ENCODE measurements at regions not wholly inside any gene's neighbourhood (a gene's known extent, or its start where the extent isn't known, plus 50 kb on each side); places are given as distances from the start of the nearest gene placed in this dataset.

DNA sequence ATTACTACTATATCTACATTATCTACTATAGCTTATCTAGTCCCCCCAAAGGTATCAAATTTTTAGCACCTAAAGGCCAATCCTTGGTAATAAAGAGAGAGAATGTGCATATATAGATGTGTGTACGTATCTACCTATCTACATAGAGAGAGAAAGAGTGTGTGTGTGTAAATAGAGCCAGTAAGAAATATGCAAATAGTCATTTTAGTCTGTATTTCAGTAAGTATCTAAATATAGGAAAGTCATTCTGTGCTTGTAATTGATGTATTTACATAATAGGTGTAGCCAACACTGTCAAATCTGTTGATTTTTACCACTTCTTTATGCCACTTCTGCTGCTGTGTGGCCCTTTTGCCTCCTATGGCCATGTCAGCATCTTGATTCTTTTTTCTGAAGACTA, 284.5 kb upstream of the TFPI start:
- Mint-ChIP-seq H3K4me1 (no peaks in the 10 kb centered on the region), H3K27me3 (no peaks in the 10 kb centered on the region), H3K27ac (no peak overlapping the region), H3K36me3 (ENCODE audit: low read depth) (no peaks in the 10 kb centered on the region), H3K4me3 (no peak overlapping the region)
- no peak for ATAC-seq
- no peak for DNase-seq
- no peaks in the 10 kb centered on the region for H3K9me3 ChIP-seq (ENCODE audit: control insufficient read depth, low read length, poor library complexity, severe bottlenecking)

DNA sequence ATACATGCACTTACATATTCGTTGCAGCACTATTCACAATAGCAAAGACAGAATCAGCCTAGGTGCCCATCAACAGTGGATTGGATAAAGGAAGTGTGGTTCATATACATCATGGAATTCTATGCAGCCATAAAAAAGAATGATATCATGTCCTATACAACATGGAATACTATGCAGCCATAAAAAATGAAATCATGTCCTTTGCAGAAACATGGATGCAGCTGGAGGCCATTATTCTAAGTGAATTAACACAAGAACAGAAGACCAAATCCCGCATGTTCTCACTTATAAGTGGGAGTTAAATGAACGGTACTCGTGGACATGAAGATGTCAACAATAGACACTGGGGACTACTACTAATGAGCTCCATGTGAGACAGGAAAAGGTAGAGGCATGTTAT, 288.1 kb upstream of the TFPI start:
- H3K27me3 Mint-ChIP-seq = no peaks in the 10 kb centered on the region
- no peak overlapping the region for H3K27ac Mint-ChIP-seq
- DNase-seq (no peak), ATAC-seq (no peak)
- no peaks in the 10 kb centered on the region for H3K4me1 Mint-ChIP-seq
- H3K4me3 Mint-ChIP-seq = no peak overlapping the region
- no peaks in the 10 kb centered on the region for H3K36me3 Mint-ChIP-seq (ENCODE audit: low read depth)
- no peaks in the 10 kb centered on the region for H3K9me3 ChIP-seq (ENCODE audit: control insufficient read depth, low read length, poor library complexity, severe bottlenecking)

- H3K4me1 Mint-ChIP-seq = no peaks in the 10 kb centered on the region
- H3K27me3 Mint-ChIP-seq = no peaks in the 10 kb centered on the region
- H3K4me3 Mint-ChIP-seq = no peak overlapping the region
- no peaks in the 10 kb centered on the region for H3K9me3 ChIP-seq (ENCODE audit: control insufficient read depth, low read length, poor library complexity, severe bottlenecking)
- DNase-seq (no peak), ATAC-seq (no peak)
- no peak overlapping the region for H3K27ac Mint-ChIP-seq
- H3K36me3 Mint-ChIP-seq (ENCODE audit: low read depth) = no peaks in the 10 kb centered on the region
Measured at GRCh38 chr2:187842978-187843847, 289.0 kb upstream of the TFPI start.

DNA sequence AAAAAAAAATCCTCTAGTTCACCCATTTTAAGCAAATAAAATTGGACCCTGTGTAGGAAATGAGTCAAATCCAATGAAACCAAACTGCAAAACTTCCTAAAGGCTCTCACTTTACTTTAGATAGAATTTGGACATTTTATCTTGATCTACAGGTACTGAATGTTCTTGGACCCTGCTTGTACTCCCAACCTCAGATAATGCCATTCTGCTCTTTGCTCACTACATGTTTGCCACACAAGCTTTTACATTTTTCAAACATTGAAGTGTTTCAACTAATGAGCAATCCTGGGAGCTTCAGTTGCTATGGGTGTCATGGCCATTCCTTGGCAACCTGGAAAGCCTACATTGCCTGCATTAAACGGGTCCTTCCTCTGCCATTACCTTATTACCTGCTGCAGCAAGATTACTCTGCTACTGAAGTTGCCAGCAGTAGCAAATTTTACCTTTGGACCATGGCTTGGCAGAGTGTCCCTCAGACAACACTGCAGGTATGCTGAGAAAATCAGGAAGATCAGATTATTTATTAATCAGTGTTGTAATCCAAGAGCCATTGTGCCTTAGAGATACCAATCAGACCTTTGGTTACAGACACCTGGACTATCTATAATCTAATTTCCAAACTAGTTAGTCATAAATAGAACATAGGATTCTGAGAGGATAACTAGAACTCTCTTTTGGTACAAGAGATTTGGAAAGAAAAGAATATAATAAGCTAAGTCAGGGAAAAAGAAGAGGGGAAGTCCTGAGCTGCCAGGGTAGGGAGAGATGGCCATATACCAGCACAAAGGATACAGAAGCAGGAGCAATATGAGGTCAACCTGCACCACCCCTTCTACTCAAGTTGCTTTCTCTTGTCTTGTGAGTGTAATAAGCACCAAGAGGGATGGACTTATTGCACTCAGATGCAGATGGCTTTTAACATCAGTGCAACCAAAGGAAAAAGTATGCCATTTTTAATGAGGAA, 293.3 kb upstream of the TFPI start:
- Mint-ChIP-seq H3K4me3 (no peak overlapping the region), H3K27me3 (no peaks in the 10 kb centered on the region), H3K36me3 (ENCODE audit: low read depth) (no peaks in the 10 kb centered on the region), H3K4me1 (no peaks in the 10 kb centered on the region), H3K27ac (no peak overlapping the region)
- ATAC-seq (no peak), DNase-seq (no peak)
- H3K9me3 ChIP-seq (ENCODE audit: control insufficient read depth, low read length, poor library complexity, severe bottlenecking) = no peaks in the 10 kb centered on the region

DNA sequence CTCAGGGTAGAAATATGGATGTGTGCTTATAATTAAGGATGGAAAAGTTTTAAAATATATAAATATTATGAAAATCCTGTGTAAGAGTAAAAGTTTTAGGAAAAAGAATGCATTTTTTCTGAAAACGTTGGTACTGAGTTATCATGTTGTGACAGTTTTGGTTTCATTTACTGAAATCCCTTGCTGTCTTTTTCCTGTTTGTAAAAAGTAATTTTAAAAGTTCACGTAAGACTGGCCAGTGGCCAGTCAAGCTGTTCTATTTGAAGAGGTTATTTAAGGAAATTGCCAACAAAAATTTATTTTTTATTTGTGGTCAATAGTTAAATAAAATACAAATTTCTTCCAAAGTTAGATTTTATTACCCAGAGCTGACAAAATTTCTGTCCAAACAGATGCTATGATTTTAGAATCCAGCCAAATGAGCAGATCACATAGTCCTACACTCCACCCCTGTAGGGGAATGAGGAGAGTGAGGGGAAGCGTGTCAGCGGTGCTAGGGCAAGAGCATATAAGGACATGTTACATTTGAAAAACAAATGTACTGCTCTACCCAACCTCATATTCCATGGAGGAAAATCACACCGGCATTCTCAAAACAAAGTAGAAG, 297.8 kb upstream of the TFPI start:
- no peaks in the 10 kb centered on the region for H3K36me3 Mint-ChIP-seq (ENCODE audit: low read depth)
- no peak overlapping the region for H3K4me3 Mint-ChIP-seq
- ATAC-seq = no peak
- no peak overlapping the region for H3K27ac Mint-ChIP-seq
- H3K4me1 Mint-ChIP-seq = no peaks in the 10 kb centered on the region
- no peaks in the 10 kb centered on the region for H3K27me3 Mint-ChIP-seq
- DNase-seq = no peak
- H3K9me3 ChIP-seq (ENCODE audit: control insufficient read depth, low read length, poor library complexity, severe bottlenecking) = no peaks in the 10 kb centered on the region

DNA sequence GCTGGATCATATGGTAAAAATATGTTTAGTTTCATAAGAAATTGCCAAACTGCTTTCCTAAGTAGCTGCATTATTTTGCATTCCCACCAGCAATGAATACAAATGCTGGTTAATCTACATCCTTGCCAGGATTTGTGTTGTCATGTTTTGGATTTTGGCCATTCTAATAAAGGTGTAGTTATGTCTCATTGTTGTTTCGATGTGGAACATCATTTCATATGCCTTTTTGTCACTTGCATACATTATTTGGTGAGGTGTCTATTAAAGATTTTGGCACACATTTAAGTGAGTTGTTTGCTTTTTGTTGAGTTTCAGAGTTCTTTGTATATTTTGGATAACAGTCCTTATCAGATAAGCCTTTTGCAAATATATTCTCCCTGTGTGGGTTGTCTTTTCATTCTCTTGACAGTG, 299.2 kb upstream of the TFPI start:
- ATAC-seq = no peak
- H3K36me3 Mint-ChIP-seq (ENCODE audit: low read depth) = no peaks in the 10 kb centered on the region
- no peaks in the 10 kb centered on the region for H3K4me1 Mint-ChIP-seq
- DNase-seq = no peak
- no peaks in the 10 kb centered on the region for H3K9me3 ChIP-seq (ENCODE audit: control insufficient read depth, low read length, poor library complexity, severe bottlenecking)
- H3K4me3 Mint-ChIP-seq = no peak overlapping the region
- no peak overlapping the region for H3K27ac Mint-ChIP-seq
- H3K27me3 Mint-ChIP-seq = no peaks in the 10 kb centered on the region

DNA sequence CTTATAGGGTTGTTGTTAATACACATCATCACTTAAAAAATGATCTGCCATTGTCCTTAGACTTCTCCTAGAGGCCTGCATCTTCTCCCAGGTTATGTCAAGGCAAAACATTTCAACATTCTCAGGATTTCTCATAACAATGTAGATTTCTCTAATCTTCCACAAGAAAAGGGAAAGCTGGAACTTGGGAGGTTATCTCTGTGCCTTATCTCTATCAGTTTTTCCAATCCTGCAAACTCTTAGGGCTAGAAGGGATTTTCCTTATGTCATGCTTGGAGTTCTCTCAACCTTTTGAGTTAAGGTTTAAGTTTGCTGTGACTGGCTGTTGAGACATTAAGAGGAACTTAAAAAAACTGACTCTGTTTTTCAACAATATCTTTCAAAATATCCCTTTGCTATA, 300.6 kb upstream of the TFPI start:
- Mint-ChIP-seq H3K27ac (no peak overlapping the region), H3K4me1 (no peaks in the 10 kb centered on the region), H3K36me3 (ENCODE audit: low read depth) (no peaks in the 10 kb centered on the region), H3K4me3 (no peak overlapping the region), H3K27me3 (no peaks in the 10 kb centered on the region)
- no peak for ATAC-seq
- no peaks in the 10 kb centered on the region for H3K9me3 ChIP-seq (ENCODE audit: control insufficient read depth, low read length, poor library complexity, severe bottlenecking)
- DNase-seq = no peak

DNA sequence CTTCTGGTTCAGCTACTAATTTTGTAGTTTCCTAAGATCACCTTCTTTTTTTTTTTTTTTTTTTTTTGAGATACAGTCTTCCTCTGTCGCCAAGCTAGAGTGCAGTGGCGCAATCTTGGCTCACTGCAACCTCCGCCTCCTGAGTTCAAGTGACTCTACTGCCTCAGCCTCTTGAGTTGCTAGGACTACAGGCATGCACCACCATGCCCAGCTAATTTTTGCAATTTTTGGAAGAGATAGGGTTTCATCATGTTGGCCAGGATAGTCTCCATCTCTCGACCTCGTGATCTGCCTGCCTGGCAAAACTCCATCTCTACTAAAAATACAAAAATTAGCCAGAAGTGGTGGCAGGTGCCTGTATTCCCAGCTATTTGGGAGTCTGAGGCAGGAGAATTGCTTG, 301.5 kb upstream of the TFPI start:
- H3K27ac Mint-ChIP-seq = no peak overlapping the region
- no peaks in the 10 kb centered on the region for H3K27me3 Mint-ChIP-seq
- H3K4me1 Mint-ChIP-seq = no peaks in the 10 kb centered on the region
- no peak for DNase-seq
- no peak overlapping the region for H3K4me3 Mint-ChIP-seq
- H3K36me3 Mint-ChIP-seq (ENCODE audit: low read depth) = no peaks in the 10 kb centered on the region
- ATAC-seq = no peak
- H3K9me3 ChIP-seq (ENCODE audit: control insufficient read depth, low read length, poor library complexity, severe bottlenecking) = no peaks in the 10 kb centered on the region

DNA sequence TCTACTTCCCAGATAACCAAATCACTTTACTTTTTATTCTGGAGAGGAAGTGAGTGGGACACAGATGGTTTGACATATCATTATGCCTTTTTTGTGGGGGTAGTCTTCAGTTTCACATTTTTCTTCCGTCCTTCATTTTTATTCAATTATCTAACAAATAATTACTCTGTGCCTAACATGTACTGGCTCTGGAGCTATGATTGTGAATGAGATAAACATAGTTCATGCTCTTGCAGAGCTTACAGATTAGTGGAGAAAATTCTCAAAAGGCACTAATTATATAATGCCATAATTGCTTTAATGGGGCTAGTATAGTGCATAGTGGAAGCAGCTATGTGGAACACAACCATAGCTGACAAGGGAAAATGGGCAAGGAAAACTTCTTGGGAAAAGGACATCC, 303.6 kb upstream of the TFPI start:
- no peak for ATAC-seq
- Mint-ChIP-seq H3K27ac (no peak overlapping the region), H3K4me1 (no peaks in the 10 kb centered on the region), H3K4me3 (no peak overlapping the region), H3K27me3 (no peaks in the 10 kb centered on the region), H3K36me3 (ENCODE audit: low read depth) (no peaks in the 10 kb centered on the region)
- no peak for DNase-seq
- no peaks in the 10 kb centered on the region for H3K9me3 ChIP-seq (ENCODE audit: control insufficient read depth, low read length, poor library complexity, severe bottlenecking)

DNA sequence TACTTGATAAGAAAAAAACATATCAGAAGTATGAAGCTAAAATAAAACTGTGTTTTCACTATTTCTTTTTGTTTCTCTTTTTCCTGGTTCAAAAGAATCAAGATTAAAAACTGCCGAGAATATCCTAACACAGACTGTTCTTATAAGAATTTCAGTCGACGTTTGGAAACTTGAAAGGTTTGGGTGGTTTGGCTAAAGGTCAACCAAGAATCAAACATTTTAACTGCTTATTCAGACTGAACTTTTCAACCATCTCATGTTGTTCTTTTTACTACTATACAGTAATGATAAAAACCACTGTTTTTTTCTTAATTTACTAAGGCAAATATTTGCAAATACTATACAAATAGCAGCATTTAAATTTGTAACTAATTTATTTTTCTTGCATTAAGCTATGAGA, 308.5 kb upstream of the TFPI start:
- no peaks in the 10 kb centered on the region for H3K36me3 Mint-ChIP-seq (ENCODE audit: low read depth)
- H3K4me1 Mint-ChIP-seq = no peaks in the 10 kb centered on the region
- no peak overlapping the region for H3K4me3 Mint-ChIP-seq
- DNase-seq (no peak), ATAC-seq (no peak)
- no peaks in the 10 kb centered on the region for H3K27me3 Mint-ChIP-seq
- H3K27ac Mint-ChIP-seq = no peak overlapping the region
- no peaks in the 10 kb centered on the region for H3K9me3 ChIP-seq (ENCODE audit: control insufficient read depth, low read length, poor library complexity, severe bottlenecking)

- ATAC-seq = no peak
- H3K36me3 Mint-ChIP-seq (ENCODE audit: low read depth) = no peaks in the 10 kb centered on the region
- DNase-seq = no peak
- no peaks in the 10 kb centered on the region for H3K27me3 Mint-ChIP-seq
- H3K9me3 ChIP-seq (ENCODE audit: control insufficient read depth, low read length, poor library complexity, severe bottlenecking) = no peaks in the 10 kb centered on the region
- H3K4me1 Mint-ChIP-seq = no peaks in the 10 kb centered on the region
- H3K27ac Mint-ChIP-seq = no peak overlapping the region
- no peak overlapping the region for H3K4me3 Mint-ChIP-seq
Measured at GRCh38 chr2:187865025-187865424, 310.8 kb upstream of the TFPI start.

DNA sequence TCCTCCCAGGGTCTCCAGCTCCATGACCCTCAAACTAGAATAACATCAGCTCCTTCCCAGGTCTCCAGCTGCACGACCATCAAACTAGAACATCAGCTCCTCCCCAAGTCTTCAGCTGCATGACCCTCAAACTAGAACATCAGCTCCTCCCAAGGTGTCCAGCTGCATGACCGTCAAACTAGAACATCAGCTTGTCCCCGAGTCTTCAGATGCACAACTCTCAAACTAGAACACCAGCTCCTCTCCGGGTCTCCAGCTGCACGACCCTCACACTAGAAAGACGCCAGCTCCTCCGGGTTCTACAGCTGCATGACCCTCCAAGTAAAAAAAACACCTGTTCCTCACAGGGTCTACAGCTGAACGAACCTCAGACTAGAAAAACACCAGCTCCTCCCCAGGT, 312.9 kb upstream of the TFPI start:
- Mint-ChIP-seq H3K4me1 (no peaks in the 10 kb centered on the region), H3K36me3 (ENCODE audit: low read depth) (no peaks in the 10 kb centered on the region), H3K4me3 (no peak overlapping the region), H3K27me3 (no peaks in the 10 kb centered on the region), H3K27ac (no peak overlapping the region)
- H3K9me3 ChIP-seq (ENCODE audit: control insufficient read depth, low read length, poor library complexity, severe bottlenecking) = no peaks in the 10 kb centered on the region
- ATAC-seq = no peak
- no peak for DNase-seq

DNA sequence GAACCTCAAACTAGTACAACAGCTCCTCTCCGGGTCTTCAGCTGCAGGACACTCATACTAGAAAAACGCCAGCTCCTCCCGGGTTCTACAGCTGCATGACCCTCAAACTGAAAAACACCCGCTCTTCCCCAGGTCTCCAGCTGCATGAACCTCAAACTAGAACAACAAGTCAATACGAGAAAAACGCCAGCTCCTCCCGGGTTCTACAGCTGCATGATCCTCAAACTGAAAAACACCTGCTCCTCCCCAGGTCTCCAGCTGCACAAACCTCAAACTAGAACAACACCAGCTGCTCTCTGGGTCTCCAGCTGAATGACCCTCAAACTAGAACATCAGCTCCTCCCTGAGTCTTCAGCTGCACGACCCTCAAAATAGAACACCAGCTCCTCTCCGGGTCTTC, 315.0 kb upstream of the TFPI start:
- Mint-ChIP-seq H3K36me3 (ENCODE audit: low read depth) (no peaks in the 10 kb centered on the region), H3K27me3 (no peaks in the 10 kb centered on the region), H3K4me1 (no peaks in the 10 kb centered on the region), H3K4me3 (no peak overlapping the region), H3K27ac (no peak overlapping the region)
- H3K9me3 ChIP-seq (ENCODE audit: control insufficient read depth, low read length, poor library complexity, severe bottlenecking) = no peaks in the 10 kb centered on the region
- DNase-seq (no peak), ATAC-seq (no peak)
